Neuronal stem cell (in vitro differentiated cells): ENCODE measurements at regions not wholly inside any gene's neighbourhood (a gene's known extent, or its start where the extent isn't known, plus 50 kb on each side); places are given as distances from the start of the nearest gene placed in this dataset.

ENCODE experiments used
- DNase-seq: peaks from one replicate; pipeline ENCODE4 v3.0.0-alpha.2; 2013; ENCODE audit warnings: low spot score
- H2AFZ ChIP-seq: one replicate; pipeline ENCODE4 v1.6.1; 2013; ENCODE audit warnings: mild to moderate bottlenecking, low read length, inconsistent platforms
- H2AK5ac ChIP-seq: 2 replicates; pipeline ENCODE4 v1.6.1; 2013; ENCODE audit warnings: low read depth, mild to moderate bottlenecking, inconsistent platforms, low read length, moderate library complexity, mixed read lengths
- H2BK120ac ChIP-seq: 2 replicates; pipeline ENCODE4 v1.6.1; 2013; ENCODE audit warnings: low read depth, mild to moderate bottlenecking, inconsistent platforms, low read length, moderate library complexity, mixed read lengths
- H2BK12ac ChIP-seq: one replicate; pipeline ENCODE4 v1.6.1; 2013; ENCODE audit warnings: low read length, inconsistent platforms
- H2BK15ac ChIP-seq: 2 replicates; pipeline ENCODE4 v1.6.1; 2013; ENCODE audit warnings: mild to moderate bottlenecking, low read length, inconsistent platforms, mixed read lengths
- H2BK5ac ChIP-seq: one replicate; pipeline ENCODE4 v1.6.1; 2013; ENCODE audit warnings: inconsistent platforms, mild to moderate bottlenecking, low read length, moderate library complexity
- H3K14ac ChIP-seq: one replicate; pipeline ENCODE4 v1.6.1; 2013; ENCODE audit warnings: low read length, inconsistent platforms
- H3K18ac ChIP-seq: 2 replicates; pipeline ENCODE4 v1.6.1; 2013; ENCODE audit warnings: low read length, inconsistent platforms
- H3K23ac ChIP-seq: 2 replicates; pipeline ENCODE4 v1.6.1; 2013; ENCODE audit warnings: low read depth, mild to moderate bottlenecking, mixed read lengths, low read length, inconsistent platforms; ENCODE audit not compliant: poor library complexity
- H3K27ac ChIP-seq: replicated peaks from 3 replicates; pipeline ENCODE4 v1.5.1; 2013; ENCODE audit warnings: low read length, inconsistent platforms
- H3K27me3 ChIP-seq, 3 experiments: 2 replicates each; pipeline ENCODE4 v1.6.1; 2013; ENCODE audit warnings: low read length in 3 of 3, mild to moderate bottlenecking in 2 of 3, inconsistent platforms in 1 of 3, low read depth in 1 of 3, mixed read lengths in 1 of 3, moderate library complexity in 1 of 3; ENCODE audit not compliant: control insufficient read depth in 3 of 3, insufficient read depth in 3 of 3
- H3K36me3 ChIP-seq, 2 donors: replicated peaks in 1 of 2; 2 replicates each; pipeline ENCODE4 v1.6.1; 2013; ENCODE audit warnings: low read length in 2 of 2; ENCODE audit not compliant: control insufficient read depth in 2 of 2, insufficient read depth in 2 of 2
- H3K4ac ChIP-seq: 2 replicates; pipeline ENCODE4 v1.6.1; 2013; ENCODE audit warnings: inconsistent platforms, mild to moderate bottlenecking, low read length, moderate library complexity
- H3K4me1 ChIP-seq, 2 donors: 1 replicate in 1 of 2; 2 replicates in 1 of 2; pipeline ENCODE4 v1.6.1; 2013; ENCODE audit warnings: low read length in 2 of 2, low read depth in 1 of 2; ENCODE audit not compliant: control insufficient read depth in 2 of 2, insufficient read depth in 1 of 2
- H3K4me2 ChIP-seq: one replicate; pipeline ENCODE4 v1.6.1; 2013; ENCODE audit warnings: mild to moderate bottlenecking, low read length, inconsistent platforms; ENCODE audit not compliant: insufficient read depth, poor library complexity, severe bottlenecking
- H3K4me3 ChIP-seq, 2 donors: 2 replicates each; pipeline ENCODE4 v1.5.1; 2013; ENCODE audit warnings: low read length in 2 of 2, mild to moderate bottlenecking in 2 of 2, inconsistent platforms in 1 of 2, moderate library complexity in 1 of 2
- H3K79me1 ChIP-seq: one replicate; pipeline ENCODE4 v1.6.1; 2013; ENCODE audit warnings: low read depth, mild to moderate bottlenecking, inconsistent platforms, low read length, moderate library complexity
- H3K9ac ChIP-seq: one replicate; pipeline ENCODE4 v1.6.1; 2013; ENCODE audit warnings: mild to moderate bottlenecking, low read depth, low read length, inconsistent platforms; ENCODE audit not compliant: poor library complexity
- H3K9me3 ChIP-seq, 2 donors: replicated peaks in 1 of 2; 2 replicates each; pipeline versions ENCODE3 to v1.6.1; 2013; ENCODE audit warnings: low read length in 2 of 2, mild to moderate bottlenecking in 2 of 2, inconsistent platforms in 1 of 2, low read depth in 1 of 2, mixed read lengths in 1 of 2, moderate library complexity in 1 of 2; ENCODE audit not compliant: control insufficient read depth in 2 of 2, insufficient read depth in 1 of 2
- H4K8ac ChIP-seq: one replicate; pipeline ENCODE4 v1.6.1; 2013; ENCODE audit warnings: low read depth, mild to moderate bottlenecking, inconsistent platforms, low read length, moderate library complexity
- H4K91ac ChIP-seq: one replicate; pipeline ENCODE4 v1.6.1; 2013; ENCODE audit warnings: low read length, low read depth, mild to moderate bottlenecking, inconsistent platforms; ENCODE audit not compliant: poor library complexity
- WGBS, 2 donors: extraction: QIAGEN DNeasy Blood & Tissue Kit; methylation state at CpG; one replicate each; pipeline ENCODE4 v1.1.7; 2013; ENCODE audit warnings: missing lambda C conversion rate in 2 of 2, mixed read lengths in 1 of 2; ENCODE audit not compliant: insufficient read length in 2 of 2, insufficient replicate concordance in 1 of 2; ENCODE audit errors: extremely low coverage in 2 of 2; 5-methylcytosine and 5-hydroxymethylcytosine counted together

DNA sequence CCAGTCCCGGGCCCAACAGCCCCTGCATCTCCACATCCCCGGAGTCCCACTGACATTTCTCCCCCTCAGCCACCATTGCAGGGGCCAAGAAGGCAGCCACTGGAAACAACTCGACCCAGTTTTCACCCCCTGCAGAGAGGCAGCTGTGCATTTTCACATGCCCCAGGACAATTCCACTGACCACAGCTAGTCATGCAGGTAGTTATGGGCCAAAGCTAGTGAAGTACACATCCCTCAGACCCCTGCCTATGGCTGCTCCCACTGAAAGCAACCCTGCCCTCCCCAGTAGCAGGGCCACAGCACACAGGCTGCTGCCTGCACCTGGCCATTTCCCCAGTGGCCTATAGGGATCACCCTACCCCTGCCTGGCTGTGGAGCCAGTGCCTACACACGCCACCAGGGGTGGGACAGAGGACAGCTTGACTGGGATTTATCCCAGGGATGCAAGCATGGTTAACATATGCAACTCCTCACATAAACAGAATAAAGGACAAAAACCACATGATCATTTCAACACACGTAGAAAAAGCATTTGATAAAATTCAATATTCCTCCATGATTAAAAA, 154.0 kb downstream of the NDUFA12 start:
- Histone ChIP-seq H3K27ac (no peak overlapping the region), H3K18ac (no peak overlapping the region), H2BK12ac (no peak overlapping the region), H4K91ac (no peak overlapping the region), H3K9me3 (no peaks in the 10 kb centered on the region), H3K36me3 (no peaks in the 10 kb centered on the region), H3K14ac (peak overlapping the region; percentile 41), H2AK5ac (no peak overlapping the region), H3K4me3 (peak overlapping the region in 1 of 2 donors; percentile 59), H3K4ac (no peak overlapping the region), H2BK5ac (no peak overlapping the region), H2AFZ (no peak overlapping the region), H3K9ac (no peak overlapping the region), H2BK15ac (no peak overlapping the region), H3K4me2 (no peak overlapping the region), H3K4me1 (peaks cover 0 to 1% of the 10 kb centered on the region in 2 donors), H4K8ac (no peak overlapping the region), H3K23ac (no peak overlapping the region), H2BK120ac (no peak overlapping the region), H3K27me3 (no peaks in the 10 kb centered on the region), H3K79me1 (no peaks in the 10 kb centered on the region)
- no peak for DNase-seq
- WGBS, 2 donors: no CpG with 5 or more reads among the region's 5 CpGs

DNA sequence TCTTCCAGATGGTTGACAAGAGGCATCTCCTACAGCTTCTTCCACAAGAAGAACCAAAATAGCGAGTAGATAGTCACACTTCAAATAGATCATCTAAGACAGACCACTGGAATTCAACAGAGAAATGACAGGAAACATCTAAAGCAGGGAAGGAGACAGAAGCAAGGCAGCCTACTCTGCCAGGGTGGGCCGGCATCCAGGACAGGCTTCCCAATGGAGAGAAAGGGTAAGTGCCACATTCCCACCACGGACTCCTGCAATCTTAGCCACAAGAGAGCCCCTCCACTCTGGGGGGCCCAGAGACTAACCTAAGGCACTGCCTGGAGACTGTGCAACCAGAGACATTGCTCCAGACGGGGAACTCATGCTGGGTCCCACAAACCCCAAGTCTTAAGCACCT, 154.5 kb downstream of the NDUFA12 start:
- Histone ChIP-seq H3K9ac (no peak overlapping the region), H3K27me3 (no peaks in the 10 kb centered on the region), H2BK5ac (no peak overlapping the region), H3K4me2 (no peak overlapping the region), H2AFZ (no peak overlapping the region), H3K79me1 (no peaks in the 10 kb centered on the region), H2AK5ac (no peak overlapping the region), H3K27ac (no peak overlapping the region), H3K18ac (no peak overlapping the region), H3K9me3 (no peaks in the 10 kb centered on the region), H3K4me1 (peaks cover 0 to 1% of the 10 kb centered on the region in 2 donors), H3K36me3 (no peaks in the 10 kb centered on the region), H2BK12ac (no peak overlapping the region), H3K4ac (no peak overlapping the region), H2BK15ac (no peak overlapping the region), H2BK120ac (no peak overlapping the region), H3K23ac (no peak overlapping the region), H4K91ac (no peak overlapping the region), H3K4me3 (no peak overlapping the region), H4K8ac (no peak overlapping the region), H3K14ac (no peak overlapping the region)
- DNase-seq: no peak
- WGBS, 2 donors: no CpG with 5 or more reads among the region's 4 CpGs

DNA sequence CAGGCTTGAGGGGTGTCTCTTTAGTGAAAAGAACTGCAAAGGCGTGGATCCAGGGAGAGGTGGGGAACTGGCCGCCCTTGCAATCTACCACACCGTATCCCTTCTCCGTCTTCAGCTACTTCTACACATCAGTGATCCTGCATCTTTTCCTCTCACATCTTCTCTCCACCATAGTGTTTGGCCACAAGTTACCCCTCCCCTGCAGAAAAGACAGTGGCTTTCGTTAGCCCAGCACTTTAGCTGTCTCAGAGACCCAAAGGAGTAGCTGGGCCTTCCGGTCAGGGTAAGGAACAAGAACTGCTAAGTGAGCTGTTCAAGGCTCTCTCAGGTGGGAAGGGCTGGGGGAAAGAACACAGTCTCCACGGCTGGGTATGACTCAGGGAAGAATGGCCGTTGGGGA, 158.4 kb downstream of the NDUFA12 start:
- Histone ChIP-seq H3K4me3 (no peak overlapping the region), H3K4ac (no peak overlapping the region), H3K4me1 (peaks cover 0 to 1% of the 10 kb centered on the region in 2 donors), H3K27ac (no peak overlapping the region), H2BK5ac (no peak overlapping the region), H3K23ac (no peak overlapping the region), H4K8ac (no peak overlapping the region), H3K14ac (no peak overlapping the region), H3K9ac (no peak overlapping the region), H2BK15ac (no peak overlapping the region), H3K9me3 (no peaks in the 10 kb centered on the region), H3K36me3 (no peaks in the 10 kb centered on the region), H2BK12ac (no peak overlapping the region), H2BK120ac (no peak overlapping the region), H2AK5ac (no peak overlapping the region), H3K4me2 (no peak overlapping the region), H3K27me3 (no peaks in the 10 kb centered on the region), H2AFZ (no peak overlapping the region), H3K79me1 (no peaks in the 10 kb centered on the region), H4K91ac (no peak overlapping the region), H3K18ac (no peak overlapping the region)
- WGBS, 2 donors: no CpG with 5 or more reads among the region's 8 CpGs
- no peak for DNase-seq

DNA sequence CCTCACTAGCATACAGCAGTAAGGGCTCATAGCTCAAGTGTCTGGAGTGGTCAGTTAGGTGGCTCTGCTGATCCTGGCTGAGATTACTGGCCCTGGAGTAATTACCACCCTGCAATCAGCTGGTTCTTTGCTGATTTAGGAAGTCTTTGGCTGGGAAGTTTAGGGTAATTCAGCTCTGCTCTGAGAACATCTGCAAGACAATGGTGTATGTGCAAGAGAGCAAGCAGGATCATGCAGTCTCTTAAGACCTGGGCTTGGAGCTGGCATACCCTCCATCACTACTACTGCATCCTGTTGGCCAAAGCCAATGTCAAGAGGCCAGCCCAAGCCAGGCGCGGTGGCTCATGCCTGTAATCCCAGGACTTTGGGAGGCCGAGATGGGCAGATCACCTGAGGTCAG, 159.0 kb downstream of the NDUFA12 start:
- Histone ChIP-seq H3K4me1 (peaks cover 0 to under 1% of the 10 kb centered on the region in 2 donors), H2BK12ac (no peak overlapping the region), H3K9ac (no peak overlapping the region), H2AK5ac (no peak overlapping the region), H3K9me3 (no peaks in the 10 kb centered on the region), H3K4me2 (no peak overlapping the region), H3K18ac (no peak overlapping the region), H3K27ac (no peak overlapping the region), H3K27me3 (no peaks in the 10 kb centered on the region), H4K8ac (no peak overlapping the region), H2BK15ac (no peak overlapping the region), H3K4ac (no peak overlapping the region), H4K91ac (no peak overlapping the region), H3K23ac (no peak overlapping the region), H3K79me1 (no peaks in the 10 kb centered on the region), H2BK5ac (no peak overlapping the region), H3K4me3 (no peak overlapping the region), H2AFZ (no peak overlapping the region), H2BK120ac (no peak overlapping the region), H3K14ac (no peak overlapping the region), H3K36me3 (no peaks in the 10 kb centered on the region)
- no peak for DNase-seq
- no CpG with 5 or more reads among the region's 3 CpGs for WGBS, 2 donors
